HEK293T (cell line): ENCODE measurements at regions not wholly inside any gene's neighbourhood (a gene's known extent, or its start where the extent isn't known, plus 50 kb on each side); places are given as distances from the start of the nearest gene placed in this dataset.
"Not testable (repeated sequence)": the region's sequence is repeated elsewhere in the genome, so short reads cannot be mapped to it uniquely, and the experiment has no call there.

Experiments used
- CTCF ChIA-PET: fragments of 350-600 bp; formaldehyde crosslinking; extraction: SDS; loops from one replicate; lab custom pipeline; 2021; ENCODE audit warnings: antibody characterized with exemption, inconsistent platforms; lab: Yijun Ruan, JAX
- POLR2A ChIA-PET: fragments of 350-600 bp; formaldehyde crosslinking; extraction: SDS; loops from one replicate; lab custom pipeline; 2020; ENCODE audit warnings: antibody characterized with exemption, inconsistent platforms; lab: Yijun Ruan, JAX
- DNase-seq: peaks from one replicate; pipeline ENCODE4 v3.0.0; 2012; ENCODE audit warnings: mixed read lengths; ENCODE audit errors: extremely low spot score
- ARNT ChIP-seq: fragments of 450-650 bp; IDR thresholded peaks from 2 replicates; pipeline ENCODE4 v1.6.1; 2017; ENCODE audit warnings: mild to moderate bottlenecking
- BHLHE40 ChIP-seq: fragments of 450-650 bp; IDR thresholded peaks from 2 replicates; pipeline ENCODE4 v1.6.1; 2016; ENCODE audit warnings: mild to moderate bottlenecking, moderate library complexity, borderline replicate concordance
- CTBP1 ChIP-seq: fragments of 450-650 bp; IDR thresholded peaks from 2 replicates; pipeline ENCODE4 v1.6.1; 2016; ENCODE audit warnings: borderline replicate concordance
- ELF4 ChIP-seq: fragments of 450-650 bp; IDR thresholded peaks from 2 replicates; pipeline ENCODE4 v1.6.1; 2017; ENCODE audit warnings: antibody characterized with exemption
- FOXA1 ChIP-seq: fragments of 450-650 bp; IDR thresholded peaks from 2 replicates; pipeline ENCODE4 v1.6.1; 2016; ENCODE audit warnings: mild to moderate bottlenecking
- FOXK2 ChIP-seq: fragments of 450-650 bp; IDR thresholded peaks from 2 replicates; pipeline ENCODE4 v1.6.1; 2016; ENCODE audit warnings: mild to moderate bottlenecking
- FOXM1 ChIP-seq: fragments of 450-650 bp; IDR thresholded peaks from 2 replicates; pipeline ENCODE4 v1.6.1; 2017; ENCODE audit warnings: mild to moderate bottlenecking, borderline replicate concordance
- HDGF ChIP-seq: fragments of 450-650 bp; IDR thresholded peaks from 2 replicates; pipeline ENCODE4 v1.6.1; 2017; ENCODE audit warnings: antibody characterized with exemption, borderline replicate concordance
- L3MBTL2 ChIP-seq: fragments of 450-650 bp; conservative IDR thresholded peaks from 2 replicates; pipeline ENCODE4 v1.6.1; 2016; ENCODE audit warnings: mild to moderate bottlenecking
- LEF1 ChIP-seq: fragments of 450-650 bp; IDR thresholded peaks from 2 replicates; pipeline ENCODE4 v1.6.1; 2017; ENCODE audit warnings: mild to moderate bottlenecking, borderline replicate concordance
- NFRKB ChIP-seq: fragments of 450-650 bp; IDR thresholded peaks from 2 replicates; pipeline ENCODE4 v1.6.1; 2016; ENCODE audit warnings: mild to moderate bottlenecking, moderate library complexity
- SP1 ChIP-seq: fragments of 450-650 bp; IDR thresholded peaks from 2 replicates; pipeline ENCODE4 v1.6.1; 2017
- SUZ12 ChIP-seq: fragments of 450-650 bp; IDR thresholded peaks from 2 replicates; pipeline ENCODE4 v1.6.1; 2016; ENCODE audit warnings: mild to moderate bottlenecking
- TARDBP ChIP-seq: fragments of 450-650 bp; IDR thresholded peaks from 2 replicates; pipeline ENCODE4 v1.6.1; 2016
- ZNF384 ChIP-seq: fragments of 450-650 bp; IDR thresholded peaks from 2 replicates; pipeline ENCODE4 v1.6.1; 2016
- TF ChIP-seq, protein P1 (sequence below): fragments of 450-650 bp; IDR thresholded peaks from 2 replicates; pipeline ENCODE4 v1.6.1; 2016

DNA sequence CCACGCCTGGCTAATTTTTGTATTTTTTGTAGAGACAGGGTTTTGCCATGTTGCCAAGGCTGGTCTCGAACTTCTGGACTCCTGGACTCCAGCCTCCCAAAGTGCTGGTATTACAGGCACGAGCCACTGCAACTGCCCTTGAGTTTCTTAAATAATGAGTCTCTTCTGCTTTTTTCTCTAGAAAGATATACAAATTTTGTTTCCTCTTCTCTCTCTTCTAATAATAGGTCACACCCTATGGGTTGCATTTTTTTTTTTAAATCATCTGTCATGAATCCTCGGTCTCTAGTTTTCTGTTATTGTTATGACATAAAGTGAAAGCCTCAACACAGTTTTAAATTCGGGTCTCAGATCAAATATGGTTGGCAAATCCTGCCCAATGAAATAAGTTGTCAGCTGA, 111.2 kb downstream of the IL12A start:
- ChIA-PET POLR2A (no interaction called here), CTCF (no interaction called here)

DNA sequence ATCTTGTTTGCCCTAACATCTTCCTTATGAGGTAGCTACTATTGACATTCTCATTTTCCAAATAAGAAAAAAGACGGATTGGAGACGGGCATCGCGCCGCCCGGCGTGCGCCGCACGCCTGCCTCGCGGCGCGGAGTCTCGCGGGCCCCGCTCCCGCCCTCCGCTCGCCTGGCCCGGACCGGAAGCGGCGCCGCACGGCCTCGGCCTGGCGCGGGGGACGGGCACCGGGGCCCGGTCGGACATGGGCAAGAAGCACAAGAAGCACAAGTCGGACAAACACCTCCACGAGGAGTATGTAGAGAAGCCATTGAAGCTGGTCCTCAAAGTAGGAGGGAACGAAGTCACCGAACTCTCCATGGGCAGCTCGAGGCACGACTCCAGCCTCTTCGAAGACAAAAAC, 112.0 kb downstream of the IL12A start:
- TF ChIP-seq ELF4 (no peak), SP1 (no peak)
- ChIA-PET POLR2A (no interaction called here), CTCF (no interaction called here)
- no peak for DNase-seq

More for the DNA sequence above, 111.2 kb downstream of the IL12A start:
- no peak for DNase-seq
- TF ChIP-seq FOXA1 (no peak), HDGF (no peak), ARNT (no peak), CTBP1 (no peak), L3MBTL2 (no peak), ELF4 (no peak), FOXK2 (no peak), SUZ12 (no peak), SP1 (no peak), NFRKB (no peak), BHLHE40 (no peak)

DNA sequence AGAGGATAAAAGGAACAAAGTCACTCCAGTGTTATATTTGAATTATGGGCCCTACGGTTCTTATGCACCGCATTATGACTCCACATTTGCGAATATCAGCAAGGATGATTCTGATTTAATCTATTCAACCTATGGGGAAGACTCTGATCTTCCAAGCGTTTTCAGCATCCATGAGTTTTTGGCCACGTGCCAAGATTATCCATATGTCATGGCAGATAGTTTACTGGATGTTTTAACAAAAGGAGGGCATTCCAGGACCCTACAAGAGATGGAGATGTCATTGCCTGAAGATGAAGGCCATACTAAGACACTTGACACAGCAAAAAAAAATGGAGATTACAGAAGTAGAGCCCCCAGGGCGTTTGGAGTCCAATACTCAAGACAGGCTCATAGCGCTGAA, 113.4 kb downstream of the IL12A start:
- CTCF ChIA-PET, POLR2A ChIA-PET, DNase-seq: not testable (repeated sequence)

DNA sequence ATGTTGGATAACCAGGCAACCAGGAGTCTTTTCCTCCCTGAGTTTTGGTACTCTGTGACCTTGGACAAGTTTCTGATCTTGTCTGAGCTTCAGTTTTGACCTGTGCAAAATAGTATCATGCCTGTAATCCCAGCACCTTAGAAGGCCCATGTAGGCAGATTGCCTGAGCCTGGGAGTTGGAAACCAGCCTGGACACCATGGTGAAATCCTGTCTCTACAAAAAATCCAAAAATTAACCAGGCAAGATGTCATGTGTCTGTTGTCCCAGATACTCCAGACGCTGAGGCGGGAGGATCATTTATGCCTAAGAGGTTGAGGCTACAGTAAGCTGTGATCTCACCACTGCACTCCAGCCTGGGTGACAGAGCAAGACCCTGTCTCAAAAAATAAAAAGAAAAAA, 114.8 kb downstream of the IL12A start:
- ChIA-PET POLR2A (no interaction called here), CTCF (no interaction called here)
- TF ChIP-seq HDGF (no peak), FOXK2 (no peak), BHLHE40 (no peak), NFRKB (no peak), LEF1 (no peak), ZNF384 (no peak), ELF4 (no peak), SUZ12 (no peak), ARNT (no peak), CTBP1 (no peak), SP1 (no peak)
- TF ChIP-seq, protein P1, sequence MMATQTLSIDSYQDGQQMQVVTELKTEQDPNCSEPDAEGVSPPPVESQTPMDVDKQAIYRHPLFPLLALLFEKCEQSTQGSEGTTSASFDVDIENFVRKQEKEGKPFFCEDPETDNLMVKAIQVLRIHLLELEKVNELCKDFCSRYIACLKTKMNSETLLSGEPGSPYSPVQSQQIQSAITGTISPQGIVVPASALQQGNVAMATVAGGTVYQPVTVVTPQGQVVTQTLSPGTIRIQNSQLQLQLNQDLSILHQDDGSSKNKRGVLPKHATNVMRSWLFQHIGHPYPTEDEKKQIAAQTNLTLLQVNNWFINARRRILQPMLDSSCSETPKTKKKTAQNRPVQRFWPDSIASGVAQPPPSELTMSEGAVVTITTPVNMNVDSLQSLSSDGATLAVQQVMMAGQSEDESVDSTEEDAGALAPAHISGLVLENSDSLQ: no peak
- no peak for DNase-seq

GRCh38 chr3:160105907-160106584, 117.4 kb downstream of the IL12A start:
- TF ChIP-seq TARDBP: no peak
- TF ChIP-seq HDGF: no peak
- TF ChIP-seq ARNT: no peak
- TF ChIP-seq SUZ12: no peak
- no peak for TF ChIP-seq ZNF384
- TF ChIP-seq, protein P1: no peak
- TF ChIP-seq BHLHE40: no peak
- no peak for TF ChIP-seq FOXA1
- TF ChIP-seq NFRKB: no peak
- TF ChIP-seq FOXK2: no peak
- no peak for TF ChIP-seq L3MBTL2
- no peak for TF ChIP-seq LEF1
- TF ChIP-seq CTBP1: no peak
- TF ChIP-seq ELF4: no peak
- TF ChIP-seq FOXM1: no peak
- no peak for TF ChIP-seq SP1
- ChIA-PET POLR2A (no interaction called here), CTCF (no interaction called here)
- no peak for DNase-seq

GRCh38 chr3:160106905-160107861, 118.0 kb upstream of the C3orf80 start:
- ChIA-PET CTCF (no interaction called here), POLR2A (no interaction called here)
- TF ChIP-seq NFRKB (no peak), FOXK2 (no peak), TARDBP (no peak), FOXM1 (no peak), SUZ12 (no peak), FOXA1 (no peak), ARNT (no peak), ELF4 (no peak), L3MBTL2 (no peak)
- no peak for DNase-seq

DNA sequence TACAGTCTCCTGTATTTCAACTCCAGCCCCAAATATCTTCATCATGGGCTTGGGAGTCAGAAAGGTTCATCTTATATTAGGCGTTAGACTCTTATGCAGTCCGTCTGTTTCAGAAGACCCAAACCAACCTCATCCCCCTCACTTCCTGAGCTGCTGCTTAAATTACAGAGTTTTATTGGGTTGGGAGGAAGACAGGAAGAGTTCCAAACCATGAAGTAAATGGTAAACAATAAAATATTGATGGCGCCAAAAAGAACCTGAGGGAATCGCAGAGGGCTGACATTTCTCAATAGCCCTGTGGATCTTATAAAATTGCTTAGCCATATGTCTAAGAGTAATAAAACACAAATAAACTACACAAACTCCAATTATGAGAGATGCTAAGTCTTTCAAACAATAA, 116.9 kb upstream of the C3orf80 start:
- no peak for TF ChIP-seq BHLHE40
- TF ChIP-seq SUZ12: no peak
- no peak for TF ChIP-seq TARDBP
- no peak for TF ChIP-seq NFRKB
- TF ChIP-seq L3MBTL2: no peak
- TF ChIP-seq FOXA1: no peak
- TF ChIP-seq HDGF: no peak
- TF ChIP-seq LEF1: no peak
- TF ChIP-seq ELF4: no peak
- TF ChIP-seq ARNT: no peak
- TF ChIP-seq, protein P1: no peak
- no peak for TF ChIP-seq FOXM1
- TF ChIP-seq ZNF384: no peak
- no peak for TF ChIP-seq CTBP1
- POLR2A ChIA-PET: no interaction called here

More for the DNA sequence above, 116.9 kb upstream of the C3orf80 start:
- CTCF ChIA-PET: no interaction called here
- DNase-seq: no peak
